DOHH2 (cell line): ENCODE measurements at regions not wholly inside any gene's neighbourhood (a gene's known extent, or its start where the extent isn't known, plus 50 kb on each side); places are given as distances from the start of the nearest gene placed in this dataset.

Source experiments
- H3F3A ChIP-seq: fragments of 200-600 bp; sonication (generic), shearing (Covaris generic); 2 replicates; pipeline ENCODE4 v1.6.0; 2016; ENCODE audit warnings: antibody characterized with exemption, mild to moderate bottlenecking; ENCODE audit not compliant: control insufficient read depth, insufficient read depth
- H3K27ac ChIP-seq: fragments of 200-600 bp; sonication (generic); 2 replicates; pipeline ENCODE4 v1.5.1; 2014; ENCODE audit warnings: low read depth, mild to moderate bottlenecking, low read length, moderate library complexity
- H3K27me3 ChIP-seq: fragments of 200-600 bp; sonication (generic); 2 replicates; pipeline ENCODE4 v1.6.1; 2014; ENCODE audit warnings: mild to moderate bottlenecking, low read length, mixed read lengths; ENCODE audit not compliant: control insufficient read depth
- H3K36me3 ChIP-seq: fragments of 200-600 bp; sonication (generic); 2 replicates; pipeline ENCODE4 v1.6.1; 2014; ENCODE audit warnings: mild to moderate bottlenecking, low read length, moderate library complexity, mixed read lengths; ENCODE audit not compliant: control insufficient read depth
- H3K4me1 ChIP-seq: fragments of 200-600 bp; sonication (generic); 2 replicates; pipeline ENCODE4 v1.6.1; 2014; ENCODE audit warnings: mild to moderate bottlenecking, low read length, mixed read lengths; ENCODE audit not compliant: control insufficient read depth
- H3K4me2 ChIP-seq: fragments of 200-600 bp; sonication (generic); 2 replicates; pipeline ENCODE4 v1.6.0; 2014; ENCODE audit warnings: mild to moderate bottlenecking, low read length, moderate library complexity
- H3K4me3 ChIP-seq: fragments of 200-600 bp; sonication (generic); 2 replicates; pipeline ENCODE4 v1.5.1; 2014; ENCODE audit warnings: mild to moderate bottlenecking, low read length, mixed read lengths
- H3K79me2 ChIP-seq: fragments of 200-600 bp; sonication (generic); 2 replicates; pipeline ENCODE4 v1.6.1; 2014; ENCODE audit warnings: mild to moderate bottlenecking, low read length, mixed read lengths; ENCODE audit not compliant: control insufficient read depth
- H3K9me2 ChIP-seq: fragments of 200-600 bp; sonication (generic); replicated peaks from 2 replicates; pipeline ENCODE4 v1.6.1; 2014; ENCODE audit warnings: mild to moderate bottlenecking, low read length, mixed read lengths; ENCODE audit not compliant: control insufficient read depth
- H3K9me3 ChIP-seq: fragments of 200-600 bp; sonication (generic); 2 replicates; pipeline ENCODE4 v1.6.1; 2014; ENCODE audit warnings: antibody characterized with exemption, low read length, mixed read lengths; ENCODE audit not compliant: control insufficient read depth, insufficient read depth
- H4K20me1 ChIP-seq: fragments of 200-600 bp; sonication (generic); 2 replicates; pipeline ENCODE4 v1.6.0; 2014; ENCODE audit warnings: low read depth, mild to moderate bottlenecking, antibody characterized with exemption, low read length, moderate library complexity; ENCODE audit not compliant: control insufficient read depth, insufficient read depth
- EZH2phosphoT487 ChIP-seq: fragments of 200-600 bp; sonication (generic); IDR thresholded peaks from 2 replicates; pipeline ENCODE4 v1.6.1; 2017; ENCODE audit warnings: borderline replicate concordance, mild to moderate bottlenecking, antibody characterized with exemption, low read length, moderate library complexity, mixed read lengths
- TF ChIP-seq, protein P1 (sequence below): fragments of 200-600 bp; sonication (generic); IDR thresholded peaks from one replicate; pipeline ENCODE4 v1.5.1; 2014; ENCODE audit warnings: antibody characterized with exemption, mild to moderate bottlenecking, low read depth, low read length; ENCODE audit not compliant: poor library complexity, severe bottlenecking

DNA sequence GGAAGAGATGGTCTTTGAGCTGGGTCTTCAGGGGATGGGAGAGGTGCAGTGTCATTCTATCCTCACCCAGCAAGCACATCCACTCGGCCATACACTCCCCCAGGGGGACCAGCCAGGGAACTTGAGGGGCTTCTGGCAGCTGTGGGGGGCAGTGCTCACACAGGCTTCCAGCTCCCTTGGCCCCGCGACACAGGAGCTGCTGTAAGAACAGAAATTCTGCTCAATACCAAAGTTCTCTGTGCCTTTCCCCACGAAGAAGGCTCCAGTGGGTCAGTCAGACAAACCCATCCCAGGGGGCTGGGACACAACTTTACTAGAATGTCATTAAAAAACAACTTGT is 289.1 kb upstream of the RTL1 start:
- Histone ChIP-seq H3K4me3 (no peak overlapping the region), H3K27ac (no peak overlapping the region), H3K79me2 (no peaks in the 10 kb centered on the region), H3K36me3 (no peaks in the 10 kb centered on the region), H3K9me3 (no peaks in the 10 kb centered on the region), H4K20me1 (no peaks in the 10 kb centered on the region), H3K27me3 (no peaks in the 10 kb centered on the region), H3K4me2 (no peak overlapping the region), H3K9me2 (no peaks in the 10 kb centered on the region), H3K4me1 (no peaks in the 10 kb centered on the region), H3F3A (no peaks in the 10 kb centered on the region)
- TF ChIP-seq EZH2phosphoT487: no peak
- TF ChIP-seq, protein P1, sequence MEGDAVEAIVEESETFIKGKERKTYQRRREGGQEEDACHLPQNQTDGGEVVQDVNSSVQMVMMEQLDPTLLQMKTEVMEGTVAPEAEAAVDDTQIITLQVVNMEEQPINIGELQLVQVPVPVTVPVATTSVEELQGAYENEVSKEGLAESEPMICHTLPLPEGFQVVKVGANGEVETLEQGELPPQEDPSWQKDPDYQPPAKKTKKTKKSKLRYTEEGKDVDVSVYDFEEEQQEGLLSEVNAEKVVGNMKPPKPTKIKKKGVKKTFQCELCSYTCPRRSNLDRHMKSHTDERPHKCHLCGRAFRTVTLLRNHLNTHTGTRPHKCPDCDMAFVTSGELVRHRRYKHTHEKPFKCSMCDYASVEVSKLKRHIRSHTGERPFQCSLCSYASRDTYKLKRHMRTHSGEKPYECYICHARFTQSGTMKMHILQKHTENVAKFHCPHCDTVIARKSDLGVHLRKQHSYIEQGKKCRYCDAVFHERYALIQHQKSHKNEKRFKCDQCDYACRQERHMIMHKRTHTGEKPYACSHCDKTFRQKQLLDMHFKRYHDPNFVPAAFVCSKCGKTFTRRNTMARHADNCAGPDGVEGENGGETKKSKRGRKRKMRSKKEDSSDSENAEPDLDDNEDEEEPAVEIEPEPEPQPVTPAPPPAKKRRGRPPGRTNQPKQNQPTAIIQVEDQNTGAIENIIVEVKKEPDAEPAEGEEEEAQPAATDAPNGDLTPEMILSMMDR: no peak

DNA sequence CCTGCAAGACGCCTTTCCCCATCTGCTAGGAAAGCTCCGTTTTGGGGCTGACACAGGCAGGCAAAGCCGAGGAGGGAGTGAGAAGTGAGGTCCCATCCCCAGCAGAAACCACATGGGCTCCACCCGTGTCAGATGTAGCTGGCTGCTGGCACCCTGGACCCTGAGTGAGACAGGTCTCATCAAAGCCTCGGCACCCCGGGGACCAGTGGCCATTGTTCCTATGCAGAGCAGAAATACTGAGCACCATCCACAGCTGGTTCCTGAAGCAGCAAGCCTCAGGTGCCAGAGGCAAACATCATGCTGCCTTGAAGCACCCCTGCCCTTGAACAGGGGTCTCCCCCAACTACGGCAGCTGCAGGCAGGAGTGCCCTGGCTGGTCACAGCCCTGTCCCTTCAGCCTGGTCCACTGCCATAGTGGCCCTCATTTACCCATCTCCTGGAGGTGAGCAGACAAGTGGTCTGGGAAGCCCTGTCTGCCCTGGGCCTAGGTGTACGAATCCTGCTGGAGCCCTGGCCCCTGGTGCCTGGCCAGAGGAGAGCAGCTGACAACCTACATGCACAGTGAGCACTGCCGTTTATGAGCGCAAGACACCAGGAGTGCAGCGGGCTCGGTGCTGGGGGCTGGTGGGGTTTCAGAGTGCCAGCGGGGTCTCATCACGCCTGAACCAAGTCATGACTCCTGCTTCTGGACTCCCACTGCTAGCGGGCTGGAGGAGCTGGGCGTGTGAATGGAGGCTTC is 289.8 kb upstream of the RTL1 start:
- H3K9me2 ChIP-seq: no peaks in the 10 kb centered on the region
- no peaks in the 10 kb centered on the region for H3K79me2 ChIP-seq
- no peaks in the 10 kb centered on the region for H3K9me3 ChIP-seq
- no peaks in the 10 kb centered on the region for H3K36me3 ChIP-seq
- no peak overlapping the region for H3K4me3 ChIP-seq
- no peaks in the 10 kb centered on the region for H4K20me1 ChIP-seq
- no peak overlapping the region for H3K27ac ChIP-seq
- TF ChIP-seq EZH2phosphoT487: no peak
- TF ChIP-seq, protein P1: no peak
- H3K4me1 ChIP-seq: no peaks in the 10 kb centered on the region
- H3F3A ChIP-seq: no peaks in the 10 kb centered on the region
- no peaks in the 10 kb centered on the region for H3K27me3 ChIP-seq
- H3K4me2 ChIP-seq: no peak overlapping the region

DNA sequence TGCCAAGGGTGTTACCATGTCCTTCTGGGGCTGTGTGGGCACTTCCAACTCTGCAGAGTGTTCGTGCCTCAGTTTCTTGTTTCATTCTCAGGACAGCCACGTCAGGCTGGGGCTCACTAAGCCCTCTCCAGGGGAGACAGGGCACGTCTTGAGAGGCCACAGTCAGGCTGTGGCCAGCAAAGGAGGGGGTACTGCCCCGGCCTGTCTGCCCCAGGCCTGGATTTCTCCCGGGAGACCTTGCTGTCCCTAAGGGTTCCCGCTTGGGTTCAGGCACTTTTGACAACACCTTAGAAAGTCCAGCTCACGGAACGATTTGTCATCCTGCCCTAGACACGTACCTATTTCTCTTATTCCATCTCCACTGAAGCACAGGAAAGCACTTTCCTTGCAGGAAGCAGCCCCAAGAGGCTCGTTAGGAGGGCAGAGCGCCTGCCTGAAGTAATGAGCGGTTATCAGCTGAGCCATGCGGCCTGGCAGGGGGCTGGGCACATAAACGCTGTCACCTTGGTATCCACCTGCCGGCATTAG is 290.4 kb upstream of the RTL1 start:
- H3K4me2 ChIP-seq: no peak overlapping the region
- H3K9me2 ChIP-seq: no peaks in the 10 kb centered on the region
- H3K9me3 ChIP-seq: no peaks in the 10 kb centered on the region
- H4K20me1 ChIP-seq: no peaks in the 10 kb centered on the region
- H3K36me3 ChIP-seq: no peaks in the 10 kb centered on the region
- no peaks in the 10 kb centered on the region for H3K27me3 ChIP-seq
- no peaks in the 10 kb centered on the region for H3F3A ChIP-seq
- H3K27ac ChIP-seq: no peak overlapping the region
- H3K4me1 ChIP-seq: no peaks in the 10 kb centered on the region
- TF ChIP-seq, protein P1: no peak
- no peak for TF ChIP-seq EZH2phosphoT487
- no peak overlapping the region for H3K4me3 ChIP-seq
- H3K79me2 ChIP-seq: no peaks in the 10 kb centered on the region
